Fibroblast of lung (primary cell): ENCODE measurements at regions not wholly inside any gene's neighbourhood (a gene's known extent, or its start where the extent isn't known, plus 50 kb on each side); places are given as distances from the start of the nearest gene placed in this dataset.

ENCODE experiments used
- EZH2 ChIP-seq: IDR thresholded peaks from 2 replicates; pipeline ENCODE4 v1.5.1; 2012; ENCODE audit warnings: low read length, control low read depth, mild to moderate bottlenecking; ENCODE audit errors: missing control alignments
- TF ChIP-seq, protein P1 (sequence below), 2 donors: IDR thresholded peaks in 1 of 2; conservative IDR thresholded peaks in 1 of 2; 1 replicate in 1 of 2; 2 replicates in 1 of 2; pipeline ENCODE4 v1.5.1; 2011 to 2012; ENCODE audit warnings: low read length in 2 of 2, control low read depth in 1 of 2, inconsistent platforms in 1 of 2, low read depth in 1 of 2, mild to moderate bottlenecking in 1 of 2

DNA sequence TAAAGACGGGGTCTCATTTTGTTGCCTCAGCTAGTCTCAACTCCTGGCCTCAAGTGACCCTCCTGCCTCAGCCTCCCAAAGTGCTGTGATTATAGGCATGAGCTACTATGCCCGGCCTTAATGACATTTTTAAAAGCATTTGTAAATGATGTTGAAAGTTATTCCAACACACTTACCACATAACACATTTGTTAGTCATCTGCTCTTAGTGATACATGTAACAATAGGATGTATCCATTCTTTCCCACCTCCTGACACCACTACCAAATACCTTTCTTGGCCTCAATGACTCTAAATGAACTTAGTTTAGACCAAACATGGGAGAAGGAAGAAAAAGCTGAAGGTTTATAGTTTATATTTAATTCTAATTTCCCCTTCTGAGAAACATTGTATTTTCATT lies 59.8 kb upstream of the MEDAG start:
- TF ChIP-seq EZH2 = no peak
- TF ChIP-seq, protein P1, sequence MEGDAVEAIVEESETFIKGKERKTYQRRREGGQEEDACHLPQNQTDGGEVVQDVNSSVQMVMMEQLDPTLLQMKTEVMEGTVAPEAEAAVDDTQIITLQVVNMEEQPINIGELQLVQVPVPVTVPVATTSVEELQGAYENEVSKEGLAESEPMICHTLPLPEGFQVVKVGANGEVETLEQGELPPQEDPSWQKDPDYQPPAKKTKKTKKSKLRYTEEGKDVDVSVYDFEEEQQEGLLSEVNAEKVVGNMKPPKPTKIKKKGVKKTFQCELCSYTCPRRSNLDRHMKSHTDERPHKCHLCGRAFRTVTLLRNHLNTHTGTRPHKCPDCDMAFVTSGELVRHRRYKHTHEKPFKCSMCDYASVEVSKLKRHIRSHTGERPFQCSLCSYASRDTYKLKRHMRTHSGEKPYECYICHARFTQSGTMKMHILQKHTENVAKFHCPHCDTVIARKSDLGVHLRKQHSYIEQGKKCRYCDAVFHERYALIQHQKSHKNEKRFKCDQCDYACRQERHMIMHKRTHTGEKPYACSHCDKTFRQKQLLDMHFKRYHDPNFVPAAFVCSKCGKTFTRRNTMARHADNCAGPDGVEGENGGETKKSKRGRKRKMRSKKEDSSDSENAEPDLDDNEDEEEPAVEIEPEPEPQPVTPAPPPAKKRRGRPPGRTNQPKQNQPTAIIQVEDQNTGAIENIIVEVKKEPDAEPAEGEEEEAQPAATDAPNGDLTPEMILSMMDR (conservative IDR thresholded peaks at IDR 0.05 in 1 of 2, IDR thresholded peaks at IDR 0.05 in 1 of 2; ENCODE audit: low read depth in 1 of 2, low read length in 2 of 2) = no peak
